ENCODE measurements at regions not wholly inside any gene's neighbourhood (a gene's known extent, or its start where the extent isn't known, plus 50 kb on each side); places are given as distances from the start of the nearest gene placed in this dataset.

- no peak for DNase-seq
Measured at GRCh38 chr18:27400001-27400400, 214.9 kb upstream of the CHST9 start.

GRCh38 chr18:27395752-27396151 is 210.6 kb upstream of the CHST9 start:
- DNase-seq, result no peak

- no peak for DNase-seq
Measured at GRCh38 chr18:27394687-27395086, 209.6 kb upstream of the CHST9 start.

- DNase-seq, result no peak
Measured at GRCh38 chr18:27382567-27383216, 197.6 kb upstream of the CHST9 start.

GRCh38 chr18:27378431-27379095 is 193.5 kb upstream of the CHST9 start:
- no peak for DNase-seq

- DNase-seq, result no peak
Measured at GRCh38 chr18:27377251-27377650, 192.1 kb upstream of the CHST9 start.

GRCh38 chr18:27372386-27372785 is 187.3 kb upstream of the CHST9 start:
- DNase-seq, result no peak

GRCh38 chr18:27366665-27367064 is 181.6 kb upstream of the CHST9 start:
- no peak for DNase-seq

GRCh38 chr18:27366151-27366550 is 181.0 kb upstream of the CHST9 start:
- no peak for DNase-seq

GRCh38 chr18:27363872-27364271 is 178.8 kb upstream of the CHST9 start:
- no peak for DNase-seq

- no peak for DNase-seq
Measured at GRCh38 chr18:27361477-27361876, 176.4 kb upstream of the CHST9 start.

- DNase-seq, result no peak
Measured at GRCh38 chr18:27355308-27355707, 170.2 kb upstream of the CHST9 start.

- no peak for DNase-seq
Measured at GRCh38 chr18:27353273-27353672, 168.2 kb upstream of the CHST9 start.

GRCh38 chr18:27349284-27349882 is 164.3 kb upstream of the CHST9 start:
- no peak for DNase-seq

GRCh38 chr18:27331606-27332005 is 146.5 kb upstream of the CHST9 start:
- DNase-seq, result no peak

GRCh38 chr18:27314996-27315395 is 129.9 kb upstream of the CHST9 start:
- DNase-seq, result no peak

GRCh38 chr18:27313678-27314077 is 128.6 kb upstream of the CHST9 start:
- no peak for DNase-seq

- no peak for DNase-seq
Measured at GRCh38 chr18:27312853-27313252, 127.7 kb upstream of the CHST9 start.

GRCh38 chr18:27312153-27312552 is 127.0 kb upstream of the CHST9 start:
- no peak for DNase-seq

- no peak for DNase-seq
Measured at GRCh38 chr18:27311114-27311513, 126.0 kb upstream of the CHST9 start.

GRCh38 chr18:27301615-27302378 is 116.7 kb upstream of the CHST9 start:
- no peak for DNase-seq

GRCh38 chr18:27298214-27298804 is 113.2 kb upstream of the CHST9 start:
- DNase-seq, result no peak

Data from anterior cingulate cortex (tissue), 58 donors.